Panc1 (cell line): ENCODE measurements at regions not wholly inside any gene's neighbourhood (a gene's known extent, or its start where the extent isn't known, plus 50 kb on each side); places are given as distances from the start of the nearest gene placed in this dataset.

Source experiments
- ATAC-seq: fragments of 200-7000 bp; cut with Tn5 transposase; 2 replicates; pipeline ENCODE4 v1.9.1; 2020; ENCODE audit warnings: mild to moderate bottlenecking, moderate library complexity
- BruUV-seq: library from RNA; stranded (reverse); fragments of 400-500 nt; replicated peaks from 2 replicates; lab custom pipeline; 2021; lab: Mats Ljungman, UMichigan
- CTCF ChIA-PET: fragments of 300-600 bp; sonication (Branson Sonifier 250); formaldehyde crosslinking; loops from one replicate; lab custom pipeline; 2022; ENCODE audit warnings: antibody characterized with exemption; lab: Charles Lee
- POLR2A ChIA-PET: fragments of 300-600 bp; sonication (Branson Sonifier 250); formaldehyde crosslinking; loops from one replicate; lab custom pipeline; 2022; ENCODE audit warnings: antibody characterized with exemption; lab: Charles Lee
- DNase-seq: peaks from one replicate; pipeline ENCODE4 v3.0.0-alpha.2; 2010; ENCODE audit warnings: low read depth, low spot score
- H3K27ac ChIP-seq: 2 replicates; pipeline ENCODE4 v1.5.1; 2011; ENCODE audit warnings: mild to moderate bottlenecking, low read length, inconsistent platforms
- H3K27me3 ChIP-seq: fragments of 200-500 bp; sonication (Bioruptor generic); 2 replicates; pipeline ENCODE4 v1.6.0; 2014; ENCODE audit warnings: low read length, inconsistent platforms; ENCODE audit not compliant: control insufficient read depth, insufficient read depth
- H3K36me3 ChIP-seq: fragments of 200-500 bp; sonication (Bioruptor generic); 2 replicates; pipeline ENCODE4 v1.5.1; 2014; ENCODE audit warnings: inconsistent platforms, mild to moderate bottlenecking, low read length, moderate library complexity; ENCODE audit not compliant: control insufficient read depth, insufficient read depth
- H3K4me1 ChIP-seq: 2 replicates; pipeline ENCODE4 v1.5.1; 2011; ENCODE audit warnings: inconsistent platforms, mild to moderate bottlenecking, low read length, moderate library complexity; ENCODE audit not compliant: control insufficient read depth, insufficient read depth
- H3K4me3 ChIP-seq, 2 experiments: 2 replicates each; pipeline ENCODE4 v1.5.1; 2011 to 2012; ENCODE audit warnings: low read depth in 2 of 2, low read length in 2 of 2, mild to moderate bottlenecking in 2 of 2, inconsistent platforms in 1 of 2, moderate library complexity in 1 of 2
- H3K9me3 ChIP-seq: fragments of 200-500 bp; sonication (Bioruptor generic); 2 replicates; pipeline ENCODE4 v1.5.1; 2014; ENCODE audit warnings: low read depth, mild to moderate bottlenecking, inconsistent platforms, low read length, moderate library complexity; ENCODE audit not compliant: control insufficient read depth, insufficient read depth
- POLR2AphosphoS5 ChIP-seq: IDR thresholded peaks from 2 replicates; pipeline ENCODE4 v1.6.1; 2012; ENCODE audit warnings: mild to moderate bottlenecking, low read depth, low read length, moderate library complexity
- SIN3A ChIP-seq: IDR thresholded peaks from 2 replicates; pipeline ENCODE4 v1.6.1; 2012; ENCODE audit warnings: low read depth, mild to moderate bottlenecking, low read length, moderate library complexity, borderline replicate concordance; ENCODE audit not compliant: insufficient read depth
- TCF7L2 ChIP-seq: IDR thresholded peaks from 2 replicates; pipeline ENCODE4 v1.6.1; 2011; ENCODE audit warnings: mild to moderate bottlenecking, low read depth, low read length, inconsistent platforms
- in situ Hi-C: cut with HindIII; loops from 2 replicates; pipeline ENCODE4 v1.10.0; 2016; ENCODE audit warnings: low sequenced_read_pairs, low pct_unique_long_range_greater_than_20kb
- intact Hi-C: fragments of 100-400 bp; cut with micrococcal nuclease; formaldehyde crosslinking; loops from one replicate; pipeline ENCODE4 v1.10.0; 2022; ENCODE audit not compliant: unreplicated experiment
- TF ChIP-seq, protein P1 (sequence below): fragments of 450-650 bp; IDR thresholded peaks from 2 replicates; pipeline ENCODE4 v1.5.1; 2017; ENCODE audit warnings: mild to moderate bottlenecking
- TF ChIP-seq, protein P2 (sequence below), 2 experiments: IDR thresholded peaks; 2 replicates each; pipeline ENCODE4 v1.6.1; 2011 to 2012; ENCODE audit warnings: low read depth in 2 of 2, control low read depth in 1 of 2, low read length in 1 of 2, mild to moderate bottlenecking in 1 of 2, moderate library complexity in 1 of 2; ENCODE audit not compliant: insufficient read depth in 1 of 2

DNA sequence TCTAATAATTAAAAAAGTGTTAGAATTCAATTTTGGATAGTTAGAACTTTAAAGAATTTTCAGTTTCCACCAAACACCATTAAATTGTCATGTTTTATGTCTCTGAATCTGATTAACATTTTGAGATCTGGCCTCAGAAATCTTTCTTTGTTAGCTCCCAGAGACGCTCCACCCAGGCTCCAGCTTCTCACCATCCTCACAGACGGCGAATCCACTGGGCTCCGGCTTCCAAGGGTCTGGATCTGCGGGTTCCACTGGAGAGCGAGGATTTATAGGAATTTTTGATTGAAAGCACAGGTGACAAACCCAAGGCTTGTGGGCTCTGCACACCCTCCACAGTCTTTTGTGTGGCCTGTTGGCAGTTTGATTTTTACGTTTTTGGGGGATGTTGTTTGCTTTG lies 160.6 kb downstream of the URI1 start:
- Histone ChIP-seq H3K27me3 (0 out of 2 replicates have a peak, but pooled peaks cover 2% of the 10 kb centered on the region), H3K27ac (no peak overlapping the region), H3K4me1 (no peaks in the 10 kb centered on the region), H3K36me3 (no peaks in the 10 kb centered on the region), H3K4me3 (no peak overlapping the region), H3K9me3 (no peaks in the 10 kb centered on the region)
- TF ChIP-seq SIN3A = no peak
- TF ChIP-seq, protein P1, sequence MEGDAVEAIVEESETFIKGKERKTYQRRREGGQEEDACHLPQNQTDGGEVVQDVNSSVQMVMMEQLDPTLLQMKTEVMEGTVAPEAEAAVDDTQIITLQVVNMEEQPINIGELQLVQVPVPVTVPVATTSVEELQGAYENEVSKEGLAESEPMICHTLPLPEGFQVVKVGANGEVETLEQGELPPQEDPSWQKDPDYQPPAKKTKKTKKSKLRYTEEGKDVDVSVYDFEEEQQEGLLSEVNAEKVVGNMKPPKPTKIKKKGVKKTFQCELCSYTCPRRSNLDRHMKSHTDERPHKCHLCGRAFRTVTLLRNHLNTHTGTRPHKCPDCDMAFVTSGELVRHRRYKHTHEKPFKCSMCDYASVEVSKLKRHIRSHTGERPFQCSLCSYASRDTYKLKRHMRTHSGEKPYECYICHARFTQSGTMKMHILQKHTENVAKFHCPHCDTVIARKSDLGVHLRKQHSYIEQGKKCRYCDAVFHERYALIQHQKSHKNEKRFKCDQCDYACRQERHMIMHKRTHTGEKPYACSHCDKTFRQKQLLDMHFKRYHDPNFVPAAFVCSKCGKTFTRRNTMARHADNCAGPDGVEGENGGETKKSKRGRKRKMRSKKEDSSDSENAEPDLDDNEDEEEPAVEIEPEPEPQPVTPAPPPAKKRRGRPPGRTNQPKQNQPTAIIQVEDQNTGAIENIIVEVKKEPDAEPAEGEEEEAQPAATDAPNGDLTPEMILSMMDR = no peak
- no peak for TF ChIP-seq POLR2AphosphoS5
- no peak for TF ChIP-seq TCF7L2
- TF ChIP-seq, protein P2, sequence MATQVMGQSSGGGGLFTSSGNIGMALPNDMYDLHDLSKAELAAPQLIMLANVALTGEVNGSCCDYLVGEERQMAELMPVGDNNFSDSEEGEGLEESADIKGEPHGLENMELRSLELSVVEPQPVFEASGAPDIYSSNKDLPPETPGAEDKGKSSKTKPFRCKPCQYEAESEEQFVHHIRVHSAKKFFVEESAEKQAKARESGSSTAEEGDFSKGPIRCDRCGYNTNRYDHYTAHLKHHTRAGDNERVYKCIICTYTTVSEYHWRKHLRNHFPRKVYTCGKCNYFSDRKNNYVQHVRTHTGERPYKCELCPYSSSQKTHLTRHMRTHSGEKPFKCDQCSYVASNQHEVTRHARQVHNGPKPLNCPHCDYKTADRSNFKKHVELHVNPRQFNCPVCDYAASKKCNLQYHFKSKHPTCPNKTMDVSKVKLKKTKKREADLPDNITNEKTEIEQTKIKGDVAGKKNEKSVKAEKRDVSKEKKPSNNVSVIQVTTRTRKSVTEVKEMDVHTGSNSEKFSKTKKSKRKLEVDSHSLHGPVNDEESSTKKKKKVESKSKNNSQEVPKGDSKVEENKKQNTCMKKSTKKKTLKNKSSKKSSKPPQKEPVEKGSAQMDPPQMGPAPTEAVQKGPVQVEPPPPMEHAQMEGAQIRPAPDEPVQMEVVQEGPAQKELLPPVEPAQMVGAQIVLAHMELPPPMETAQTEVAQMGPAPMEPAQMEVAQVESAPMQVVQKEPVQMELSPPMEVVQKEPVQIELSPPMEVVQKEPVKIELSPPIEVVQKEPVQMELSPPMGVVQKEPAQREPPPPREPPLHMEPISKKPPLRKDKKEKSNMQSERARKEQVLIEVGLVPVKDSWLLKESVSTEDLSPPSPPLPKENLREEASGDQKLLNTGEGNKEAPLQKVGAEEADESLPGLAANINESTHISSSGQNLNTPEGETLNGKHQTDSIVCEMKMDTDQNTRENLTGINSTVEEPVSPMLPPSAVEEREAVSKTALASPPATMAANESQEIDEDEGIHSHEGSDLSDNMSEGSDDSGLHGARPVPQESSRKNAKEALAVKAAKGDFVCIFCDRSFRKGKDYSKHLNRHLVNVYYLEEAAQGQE (IDR thresholded peaks at IDR 0.05; ENCODE audit: insufficient read depth in 1 of 2, low read depth in 2 of 2, low read length in 1 of 2) = no peak
- DNase-seq (no peak), ATAC-seq (no peak)
- POLR2A ChIA-PET = no interaction called here
- no TSS peak for BruUV-seq
- in situ Hi-C loops = no loop called here
- CTCF ChIA-PET = no interaction called here
- intact Hi-C loops = no loop called here

DNA sequence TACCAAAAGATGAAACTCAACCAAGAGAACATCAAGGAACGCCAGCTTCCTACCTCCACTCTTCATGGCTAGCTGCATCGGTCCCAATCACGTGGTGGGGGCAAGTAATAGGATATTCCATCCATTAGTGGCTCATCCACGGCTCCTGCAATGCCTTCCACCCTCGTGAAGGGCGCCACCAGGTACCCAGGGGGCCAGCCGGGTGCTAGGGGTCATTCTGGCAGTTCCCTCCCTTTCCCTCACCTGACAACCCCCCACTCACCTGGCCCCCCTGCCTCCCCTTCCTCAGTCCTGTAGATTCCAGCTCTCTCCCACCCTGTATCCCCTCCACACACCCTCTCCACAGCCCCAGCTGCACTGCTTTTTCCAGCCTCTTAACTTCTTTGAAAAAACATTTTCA lies 161.9 kb downstream of the URI1 start:
- intact Hi-C loops (no loop called here), in situ Hi-C loops (no loop called here)
- DNase-seq (no peak), ATAC-seq (no peak)
- no peaks in the 10 kb centered on the region for H3K4me1 ChIP-seq
- no peaks in the 10 kb centered on the region for H3K36me3 ChIP-seq
- no peak overlapping the region for H3K27ac ChIP-seq
- H3K4me3 ChIP-seq = no peak overlapping the region
- ChIA-PET CTCF (no interaction called here), POLR2A (interaction anchor here (0.5 kb wide), 1 partner anchor 16 kb away, joined by 8 read pairs; no protein-coding TSS in a partner anchor)
- TF ChIP-seq SIN3A = no peak
- TF ChIP-seq, protein P2 (IDR thresholded peaks at IDR 0.05; ENCODE audit: insufficient read depth in 1 of 2, low read depth in 2 of 2, low read length in 1 of 2) = no peak
- no peak for TF ChIP-seq POLR2AphosphoS5
- TF ChIP-seq TCF7L2 = no peak
- TF ChIP-seq, protein P1 = no peak
- peaks cover 8% of the 10 kb centered on the region; the same call in 1 of the 2 replicates for H3K27me3 ChIP-seq
- H3K9me3 ChIP-seq = no peaks in the 10 kb centered on the region
- BruUV-seq = no TSS peak
